LoVo (cell line): ENCODE measurements at regions not wholly inside any gene's neighbourhood (a gene's known extent, or its start where the extent isn't known, plus 50 kb on each side); places are given as distances from the start of the nearest gene placed in this dataset.
"Not testable (repeated sequence)": the region's sequence is repeated elsewhere in the genome, so short reads cannot be mapped to it uniquely, and the experiment has no call there.

Experiments
- DNase-seq: peaks from one replicate; pipeline ENCODE4 v3.0.0-alpha.2; 2016; ENCODE audit warnings: low spot score

DNA sequence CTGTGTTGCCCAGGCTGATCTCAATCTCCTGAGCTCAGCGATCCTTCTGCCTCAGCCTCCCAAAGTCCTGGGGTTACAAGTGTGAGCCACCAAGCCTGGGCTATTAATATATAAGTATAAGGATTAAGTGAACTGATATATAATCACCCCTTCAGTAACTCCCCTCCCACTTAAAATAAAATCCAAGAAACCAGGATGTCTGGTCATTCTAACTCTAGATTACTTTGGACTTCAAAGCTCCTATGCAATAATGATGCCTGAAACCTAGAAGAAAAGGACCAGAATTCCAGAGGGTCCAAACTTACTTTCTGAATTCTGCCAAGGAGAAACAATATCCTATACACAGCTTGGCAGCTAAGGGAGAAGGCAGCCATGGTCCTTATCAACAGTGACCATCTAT is 206.8 kb upstream of the ZNF217 start:
- no peak for DNase-seq

DNA sequence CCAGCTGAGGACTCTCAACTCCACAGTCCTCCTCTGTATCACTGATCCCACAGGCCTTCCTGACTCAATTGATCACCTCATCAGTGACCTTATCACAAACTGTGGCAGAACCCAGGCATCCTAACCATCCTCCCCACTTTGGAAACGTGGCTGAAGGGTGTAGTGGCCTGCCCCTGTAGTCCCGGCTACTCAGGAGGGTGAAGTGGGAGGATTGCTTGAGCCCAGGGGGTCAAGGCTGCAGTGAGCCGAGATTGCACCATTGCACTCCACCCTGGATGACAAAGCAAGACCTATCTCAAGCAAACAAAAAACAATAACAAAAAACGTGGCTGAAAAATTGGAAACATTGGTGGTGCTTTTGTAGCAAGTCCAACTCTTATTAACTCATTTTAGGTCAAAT is 203.4 kb upstream of the ZNF217 start:
- no peak for DNase-seq

DNA sequence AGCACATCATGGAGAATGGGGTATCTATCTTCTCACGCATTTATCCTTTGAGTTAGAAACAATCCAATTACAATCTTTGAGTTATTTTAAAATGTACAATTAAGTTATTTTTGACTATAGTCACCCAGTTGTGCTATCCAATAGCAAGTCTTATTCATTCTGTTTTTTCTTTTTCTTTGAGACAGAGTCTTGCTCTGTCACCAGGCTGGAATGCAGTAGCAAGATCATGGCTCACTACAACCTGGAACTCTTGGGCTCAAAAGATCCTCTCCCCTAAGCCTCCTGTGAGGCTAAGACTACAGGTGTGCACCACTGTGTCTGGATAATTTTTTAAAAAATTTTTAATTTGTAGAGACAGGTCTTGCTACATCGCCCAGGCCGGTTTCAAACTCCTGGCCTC is 201.5 kb upstream of the ZNF217 start:
- no peak for DNase-seq

DNA sequence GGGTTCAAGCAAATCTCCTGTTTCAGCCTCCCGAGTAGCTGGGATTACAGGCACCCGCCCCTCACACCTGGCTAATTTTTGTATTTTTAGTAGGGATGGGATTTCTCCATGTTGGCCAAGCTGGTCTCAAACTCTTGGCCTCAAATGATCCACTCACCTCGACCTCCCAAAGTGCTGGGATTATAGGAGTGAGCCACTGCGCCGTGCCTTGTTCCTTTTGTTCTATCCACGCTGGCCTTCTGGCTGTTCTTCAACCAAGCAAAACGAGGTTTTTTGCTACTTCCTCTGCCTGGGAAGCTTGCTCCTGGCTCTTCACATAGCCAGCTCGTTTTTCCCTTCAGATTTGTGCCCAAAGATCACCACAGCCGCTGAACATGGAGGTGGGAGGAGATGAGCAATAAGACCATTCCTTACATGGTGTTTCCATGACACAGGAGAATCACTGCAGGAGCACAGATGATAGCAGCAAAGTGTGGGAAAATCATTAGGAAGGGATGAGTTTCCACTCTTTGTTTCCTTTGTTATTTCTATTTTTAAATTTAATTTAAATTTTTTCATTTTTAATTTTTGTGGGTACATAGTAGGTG is 201.0 kb upstream of the ZNF217 start:
- no peak for DNase-seq

DNA sequence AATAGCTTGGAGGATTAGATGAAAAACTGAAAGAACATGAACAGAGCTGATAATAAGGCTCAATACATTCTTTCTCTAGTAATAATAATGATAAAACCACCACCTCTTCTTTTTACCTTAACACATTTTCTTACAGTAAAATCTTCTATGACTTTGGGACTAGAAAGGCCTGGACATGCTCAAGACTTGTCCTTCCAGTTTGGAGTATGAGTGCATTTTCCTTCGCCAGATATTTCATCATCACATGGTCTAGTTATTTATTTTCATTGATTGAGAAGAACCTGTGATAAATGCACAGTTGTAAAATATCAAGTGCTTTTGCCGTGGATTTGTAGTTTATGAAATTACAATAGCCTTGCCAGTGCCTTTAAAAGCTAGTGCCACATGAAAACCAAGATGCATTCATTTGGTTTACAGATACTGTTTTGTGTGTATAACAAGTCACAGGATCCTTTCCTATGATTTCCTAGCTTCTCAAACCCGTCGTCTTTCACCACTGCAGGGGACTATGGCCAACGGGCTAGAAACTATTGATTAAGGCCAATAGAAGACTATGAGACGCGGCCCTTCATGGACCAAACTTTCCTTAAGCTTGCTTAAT is 200.2 kb upstream of the ZNF217 start:
- DNase-seq, result peak; percentile 44

DNA sequence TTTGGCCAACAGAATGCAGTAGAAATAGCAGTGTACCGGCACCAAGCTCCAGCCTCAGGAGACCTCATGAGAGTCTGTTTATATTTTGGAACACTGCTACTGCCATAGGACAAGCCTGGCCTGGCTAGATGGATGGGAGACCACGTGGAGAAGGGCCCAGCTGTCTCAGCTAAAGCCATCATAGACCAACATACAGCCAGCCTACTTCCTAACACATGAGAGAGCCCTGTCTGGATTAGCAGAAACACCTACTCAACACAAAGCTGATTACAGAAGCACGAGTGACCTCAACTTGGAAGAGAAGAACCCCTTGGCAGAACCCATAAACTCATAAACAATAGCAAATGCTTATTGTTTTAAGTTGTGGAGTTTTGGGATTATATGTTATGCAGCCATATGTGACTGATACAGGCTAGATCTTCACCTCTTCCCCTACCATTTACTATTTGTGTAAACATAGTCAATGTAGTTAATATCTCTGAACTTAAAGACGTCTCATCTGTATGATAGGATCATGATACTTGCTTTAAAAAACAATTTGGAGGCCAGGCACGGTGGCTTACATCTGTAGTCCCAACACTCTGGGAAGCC is 199.4 kb upstream of the ZNF217 start:
- no peak for DNase-seq

DNA sequence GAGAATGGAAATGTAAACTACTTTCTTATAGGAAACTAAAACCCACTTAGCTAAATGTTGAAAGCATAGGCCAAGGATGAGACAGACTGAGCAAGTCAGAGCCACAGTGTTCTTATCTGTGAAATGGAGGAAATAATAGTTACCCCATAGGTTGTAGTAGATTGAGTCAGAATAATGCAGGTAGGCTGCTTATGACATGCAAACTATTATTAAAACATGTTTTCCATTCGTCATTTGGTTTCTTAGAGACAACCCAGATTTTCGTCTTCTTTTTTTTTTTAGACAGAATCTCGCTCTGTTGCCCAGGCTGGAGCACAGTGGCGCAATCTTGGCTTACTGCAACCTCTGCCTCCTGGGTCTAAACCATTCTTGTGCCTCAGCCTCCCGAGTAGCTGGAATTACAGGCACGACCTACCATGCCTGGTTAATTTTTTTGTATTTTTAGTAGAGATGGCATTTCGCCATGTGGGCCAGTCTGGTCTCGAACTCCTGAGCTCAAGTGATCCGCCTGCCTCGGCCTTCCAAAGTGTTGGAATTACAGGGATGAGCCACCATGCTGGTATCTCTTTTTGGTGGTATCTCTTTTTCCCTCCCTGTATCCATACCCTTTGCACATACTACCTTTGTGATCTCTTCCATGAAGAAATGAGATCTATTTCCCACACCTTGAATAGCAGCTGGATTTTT is 196.5 kb upstream of the ZNF217 start:
- DNase-seq, result no peak

DNA sequence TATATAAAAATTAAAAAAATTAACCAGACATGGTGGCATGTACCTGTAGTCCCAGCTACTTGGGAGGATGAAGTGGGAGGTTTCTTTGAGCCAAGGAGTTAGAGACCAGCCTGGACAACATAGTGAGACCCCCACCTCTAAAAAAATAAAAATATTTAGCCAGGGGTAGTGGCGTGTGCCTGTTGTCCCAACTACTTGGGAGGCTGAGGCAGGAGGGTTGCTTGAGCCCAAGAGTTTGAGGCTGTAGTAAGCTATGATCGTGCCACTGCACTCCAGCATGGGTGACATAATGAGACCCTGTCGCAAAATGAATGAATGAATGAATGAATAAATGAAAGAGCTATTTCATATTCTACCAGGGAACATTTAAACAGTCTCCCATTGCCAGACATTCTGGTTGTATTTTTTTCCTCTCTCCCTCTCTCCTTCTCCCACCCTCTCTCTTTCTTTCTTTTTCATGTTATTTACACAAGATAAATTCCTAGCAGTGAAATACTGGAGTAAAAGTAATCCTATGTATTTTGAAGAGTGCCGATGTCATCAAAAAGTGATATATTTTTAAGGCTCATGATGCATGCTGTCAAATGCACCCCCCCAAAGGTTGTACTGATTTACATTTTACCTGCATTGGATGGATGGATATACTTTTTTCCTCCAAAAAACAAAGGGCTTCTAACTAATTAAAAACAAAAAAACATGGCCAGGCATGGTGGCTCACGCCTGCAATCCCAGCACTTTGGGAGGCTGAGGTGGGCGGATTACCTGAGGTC is 194.8 kb upstream of the ZNF217 start:
- DNase-seq, result no peak

DNA sequence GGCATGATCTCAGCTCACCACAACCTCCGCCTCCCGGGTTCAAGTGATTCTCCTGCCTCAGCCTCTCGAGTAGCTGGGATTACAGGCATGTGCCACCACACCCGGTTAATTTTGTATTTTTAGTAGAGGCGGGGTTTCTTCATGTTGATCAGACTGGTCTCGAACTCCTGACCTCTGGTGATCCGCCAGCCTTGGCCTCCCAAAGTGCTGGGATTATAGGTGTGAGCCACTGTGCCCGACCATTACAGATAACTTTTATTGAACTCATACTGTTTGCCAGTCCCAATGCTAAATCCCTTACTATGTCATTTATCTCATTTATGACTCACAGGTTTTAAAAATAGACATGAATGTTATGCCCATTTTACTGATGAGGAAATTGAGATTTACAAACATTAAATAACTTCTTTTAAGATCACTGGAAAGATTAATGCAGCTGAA is 193.9 kb upstream of the ZNF217 start:
- peak; percentile 66 for DNase-seq

DNA sequence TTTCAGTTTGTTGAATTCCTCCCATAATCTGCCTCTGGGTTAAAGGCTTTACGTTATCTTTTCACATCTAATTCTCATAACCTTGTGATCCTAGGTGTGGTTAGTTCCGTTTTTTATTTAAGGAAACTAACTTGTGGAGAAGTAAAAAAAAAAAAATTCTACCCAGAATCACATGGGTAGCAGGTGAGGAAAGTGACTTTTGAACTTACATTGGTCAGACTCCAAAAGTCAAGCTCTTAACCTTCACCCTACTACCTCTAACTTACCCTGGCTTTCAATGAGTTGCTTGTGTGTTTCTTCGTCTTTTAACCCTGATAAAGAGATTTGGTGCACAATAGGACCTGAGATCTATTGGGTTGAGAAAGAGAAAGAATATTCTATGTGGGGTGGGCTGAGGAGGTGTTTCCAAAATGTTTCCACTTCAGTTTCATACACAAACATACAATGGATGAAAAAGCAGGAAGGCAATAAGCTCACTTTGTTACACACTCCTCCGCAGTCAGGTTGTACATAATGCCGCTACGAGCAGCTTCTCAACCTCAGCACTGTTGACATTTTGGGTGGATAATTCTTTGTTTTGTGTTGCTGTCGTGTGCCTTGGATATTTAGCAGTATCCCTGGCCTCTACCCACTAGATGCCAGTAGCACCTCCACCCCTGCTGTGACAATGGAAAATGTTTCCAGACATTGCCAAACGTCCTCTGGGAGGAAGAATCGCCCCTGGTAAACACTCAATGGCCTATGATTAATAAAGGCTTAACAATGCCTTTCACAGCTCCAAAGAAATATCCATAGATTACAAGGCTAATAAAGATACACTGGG is 193.0 kb upstream of the ZNF217 start:
- peak; percentile 71 for DNase-seq

DNA sequence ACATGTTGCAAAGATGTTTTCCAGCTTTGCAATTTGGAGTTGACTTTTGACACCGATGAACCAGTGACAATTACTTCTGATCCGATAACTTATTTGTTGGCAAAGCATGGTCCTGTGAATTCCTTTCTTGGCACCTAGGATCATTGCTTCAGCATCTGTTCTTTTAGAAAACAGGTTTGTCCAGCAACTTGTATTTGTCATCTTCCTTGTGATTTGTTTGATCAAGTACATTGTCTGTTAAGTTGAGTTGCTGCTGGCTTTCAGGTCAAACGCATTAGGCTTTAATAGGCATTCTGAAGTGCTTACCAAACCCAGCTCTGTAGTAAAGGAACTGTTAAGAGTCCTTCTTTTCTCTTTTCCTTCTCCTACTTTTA is 192.4 kb upstream of the ZNF217 start:
- peak; percentile 92 for DNase-seq

DNA sequence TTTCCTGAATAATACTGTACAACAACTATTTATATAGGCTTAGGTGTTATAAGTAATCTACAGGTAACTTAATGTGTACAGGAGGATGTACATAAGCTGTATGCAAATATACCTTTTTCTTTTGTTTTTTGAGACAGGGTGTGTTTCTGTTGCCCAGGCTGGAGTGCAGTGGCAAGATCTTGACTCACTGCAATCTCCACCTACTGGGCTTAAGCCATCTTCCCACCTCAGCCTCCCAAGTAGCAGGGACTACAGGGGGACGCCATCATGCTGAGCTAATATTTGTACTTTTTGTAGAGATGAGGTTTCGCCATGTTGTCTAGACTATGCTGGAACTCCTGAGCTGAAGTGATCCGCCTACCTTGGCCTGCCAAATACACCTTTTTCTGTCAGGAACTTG is 191.7 kb upstream of the ZNF217 start:
- no peak for DNase-seq

DNA sequence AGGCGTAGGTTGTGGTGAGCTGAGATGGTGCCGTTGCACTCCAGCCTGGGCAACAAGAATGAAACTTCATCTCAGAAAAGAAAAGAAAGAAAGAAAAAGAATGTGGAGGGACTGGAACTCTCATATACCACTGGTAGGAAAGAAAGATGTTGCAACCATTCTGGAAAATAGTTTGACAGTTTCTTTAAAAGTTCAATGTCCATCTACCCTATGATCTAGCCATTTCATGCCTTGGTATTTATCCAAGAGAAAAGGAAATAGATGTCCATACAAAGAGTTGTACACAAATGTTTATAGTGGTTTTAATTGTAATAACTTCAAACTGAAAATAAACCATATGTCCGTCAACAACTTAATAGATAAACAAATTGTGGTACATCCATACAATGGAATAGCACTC is 190.1 kb upstream of the ZNF217 start:
- no peak for DNase-seq

DNA sequence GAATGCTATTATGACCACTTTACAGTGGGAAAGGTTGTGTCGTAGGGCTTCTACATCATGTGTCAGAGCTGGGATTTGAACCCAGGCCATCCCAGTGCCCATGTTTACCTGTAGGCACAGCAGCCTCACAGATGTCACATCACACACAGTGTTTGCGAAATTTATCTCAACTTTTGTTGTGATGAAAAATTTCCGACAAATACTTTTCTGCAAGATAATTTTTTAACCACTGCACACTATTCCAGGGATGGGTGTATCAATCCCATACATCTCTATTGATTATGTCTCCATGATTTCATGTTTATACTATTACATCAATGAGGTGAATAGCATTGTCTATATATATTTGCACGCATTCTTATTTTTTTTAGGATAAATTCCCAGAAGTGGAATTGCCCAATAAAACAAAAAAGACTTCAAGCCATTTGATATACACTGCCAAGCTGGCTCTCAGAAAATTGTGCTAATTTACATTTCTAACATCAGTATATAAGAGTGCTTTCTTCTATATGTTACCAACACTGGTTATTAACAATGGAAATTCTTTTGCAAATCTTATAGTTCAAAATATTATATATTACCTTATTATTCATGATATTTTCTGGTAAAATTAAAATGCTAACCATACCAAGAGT is 189.1 kb upstream of the ZNF217 start:
- no peak for DNase-seq

DNA sequence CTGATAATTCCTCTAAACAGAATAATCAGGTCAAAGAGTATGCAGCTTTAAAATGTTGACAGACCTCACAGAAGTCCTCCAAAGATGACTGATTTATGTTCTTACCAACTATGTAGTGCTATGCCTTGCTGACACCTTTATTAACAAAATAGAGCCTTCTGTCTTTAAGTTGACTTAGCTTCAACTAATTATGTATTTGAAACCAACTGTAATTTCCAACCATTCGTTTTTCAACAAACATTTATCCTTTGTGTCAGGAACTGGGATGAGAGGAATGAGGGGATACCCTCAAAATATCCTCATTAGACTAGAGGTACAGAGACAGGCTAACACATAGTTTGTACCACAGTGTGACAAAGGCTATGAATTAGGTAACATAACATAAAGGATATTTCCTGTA is 186.2 kb upstream of the ZNF217 start:
- DNase-seq, result no peak

DNA sequence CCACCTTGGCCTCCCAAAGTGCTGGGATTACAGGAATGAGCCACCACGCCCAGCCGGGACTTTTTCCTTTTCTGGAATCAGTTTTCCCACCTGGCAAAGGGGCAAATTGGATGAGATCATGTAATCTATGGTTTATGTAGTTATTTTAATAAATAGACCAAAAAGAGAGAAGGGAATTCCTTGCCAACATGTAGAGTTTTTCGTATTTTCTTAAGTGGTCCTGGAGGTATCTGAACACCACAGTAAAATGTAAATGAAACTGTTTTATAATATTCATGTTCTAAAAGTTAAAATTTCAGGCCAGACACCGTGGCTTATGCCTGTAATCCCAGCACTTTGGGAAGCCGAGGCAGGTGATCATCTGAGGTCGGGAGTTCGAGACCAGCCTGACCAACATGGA is 185.1 kb upstream of the ZNF217 start:
- no peak for DNase-seq

DNA sequence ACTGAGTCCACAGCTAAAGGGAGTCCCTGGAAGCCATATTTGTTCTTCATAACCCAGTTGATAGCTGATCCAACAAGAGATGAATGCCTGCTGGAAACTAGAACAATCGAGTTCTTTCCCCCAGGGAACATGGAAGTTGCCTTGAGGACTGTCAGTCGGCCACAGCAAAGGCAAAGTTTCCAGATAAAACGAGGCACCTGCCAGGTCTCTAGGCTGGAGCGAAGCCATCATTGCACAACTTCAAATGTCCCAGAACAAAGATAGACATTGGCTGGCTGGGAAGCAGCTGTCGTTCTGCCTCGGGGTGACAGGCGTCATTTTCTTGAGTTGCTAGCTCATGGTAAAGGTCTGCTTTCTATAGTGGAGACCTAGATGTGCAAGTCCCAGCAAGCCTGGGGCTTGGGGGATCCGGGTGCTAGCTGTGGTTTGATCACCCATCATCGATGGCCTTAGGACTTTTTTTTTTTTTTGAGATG is 184.4 kb upstream of the ZNF217 start:
- DNase-seq, result no peak

DNA sequence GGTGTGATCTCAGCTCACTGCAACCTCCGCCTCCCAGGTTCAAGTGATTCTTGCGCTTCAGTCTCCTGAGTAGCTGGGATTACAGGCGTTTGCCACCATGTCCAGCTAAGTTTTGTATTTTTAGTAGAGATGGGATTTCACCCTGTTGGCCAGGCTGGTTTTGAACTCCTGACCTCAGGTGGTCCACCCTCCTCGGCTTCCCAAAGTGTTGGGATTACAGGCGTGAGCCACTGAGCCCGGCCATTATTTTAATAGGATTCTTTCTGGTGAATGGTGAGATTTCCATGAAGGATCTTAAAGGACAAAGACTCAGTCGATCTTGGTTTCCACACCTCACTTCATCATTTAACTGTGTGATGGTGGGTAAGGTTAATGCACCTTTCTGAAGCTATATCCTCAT is 183.8 kb upstream of the ZNF217 start:
- not testable (repeated sequence) for DNase-seq

DNA sequence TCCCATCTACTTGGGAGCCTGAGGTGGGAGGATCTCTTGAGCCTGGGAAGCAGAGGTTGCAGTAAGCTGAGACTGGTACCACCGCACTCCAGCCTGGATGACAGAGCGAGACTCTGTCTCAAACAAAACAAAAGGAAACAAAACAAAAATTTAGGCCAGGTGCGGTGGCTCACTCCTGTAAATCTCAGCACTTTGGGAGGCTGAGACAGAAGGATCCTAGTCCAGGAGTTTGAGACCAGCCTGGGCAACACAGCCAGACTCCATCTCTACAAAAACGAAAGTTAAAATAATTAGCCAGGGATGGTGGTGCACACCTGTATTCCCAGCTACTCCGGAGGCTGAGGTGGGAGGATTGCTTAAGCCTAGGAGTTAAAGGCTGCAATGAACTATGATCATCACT is 183.2 kb upstream of the ZNF217 start:
- no peak for DNase-seq

DNA sequence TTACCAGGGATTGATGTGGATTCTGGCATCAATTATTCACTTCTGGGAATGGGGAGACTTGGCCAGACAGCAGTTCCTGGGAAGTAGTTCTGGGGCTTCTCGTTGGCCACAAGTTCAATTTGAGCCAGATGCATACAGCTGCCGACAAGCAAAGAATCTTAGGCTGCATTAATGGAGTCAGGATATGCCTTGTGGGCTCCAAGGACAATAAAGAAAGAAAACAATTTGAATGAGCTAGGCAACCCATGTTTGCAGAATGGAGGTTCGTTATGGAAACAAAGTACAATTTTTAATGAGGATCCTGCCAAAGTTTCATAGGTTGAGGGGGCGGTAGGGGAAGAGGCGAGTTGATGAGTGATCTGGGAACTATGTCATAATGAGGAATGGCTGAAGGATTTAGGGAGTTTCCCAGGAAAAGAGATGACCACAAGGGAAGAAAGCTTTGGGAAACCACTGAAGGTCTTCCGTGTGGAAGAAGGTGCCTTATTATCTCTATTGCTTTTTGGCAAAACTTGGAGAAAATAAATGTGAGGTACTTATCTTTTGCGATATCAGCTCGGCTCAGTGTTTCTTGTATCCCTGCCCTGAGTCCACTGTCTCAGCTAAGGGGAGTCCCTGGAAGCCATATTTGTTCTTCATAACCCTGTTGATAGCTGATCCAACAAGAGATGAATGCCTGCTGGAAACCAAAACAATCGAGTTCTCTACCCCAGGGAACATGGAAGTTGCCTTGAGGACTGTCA is 181.0 kb upstream of the ZNF217 start:
- peak; percentile 85 for DNase-seq
